ENCODE measurements at regions not wholly inside any gene's neighbourhood (a gene's known extent, or its start where the extent isn't known, plus 50 kb on each side); places are given as distances from the start of the nearest gene placed in this dataset.

- H3K4me1 ChIP-seq (ENCODE audit: control insufficient read depth, insufficient read depth, low read length): no peaks in the 10 kb centered on the region; the same call in 1 of the 2 replicates
- H3K4me3 ChIP-seq (ENCODE audit: low read depth in 2 of 2, low read length in 2 of 2): no peak overlapping the region
- no peak for TF ChIP-seq CTCF (IDR thresholded peaks at IDR 0.05)
- TF ChIP-seq SIN3A (IDR thresholded peaks at IDR 0.05; ENCODE audit: borderline replicate concordance, insufficient read depth, low read depth, low read length): no peak
- no peak for TF ChIP-seq TCF7L2 (IDR thresholded peaks at IDR 0.05; ENCODE audit: low read depth, low read length)
- TF ChIP-seq REST (IDR thresholded peaks at IDR 0.05; ENCODE audit: insufficient read depth in 1 of 2, low read depth in 2 of 2, low read length in 1 of 2): no peak
- TF ChIP-seq POLR2AphosphoS5 (IDR thresholded peaks at IDR 0.05; ENCODE audit: low read depth, low read length): no peak
- H3K27me3 ChIP-seq (ENCODE audit: control insufficient read depth, insufficient read depth, low read length): no peaks in the 10 kb centered on the region
- BruUV-seq (replicated peaks): no TSS peak
- intact Hi-C loops (cut with micrococcal nuclease; ENCODE audit: unreplicated experiment) (no loop called here), in situ Hi-C loops (cut with HindIII; ENCODE audit: low pct_unique_long_range_greater_than_20kb, low sequenced_read_pairs) (no loop called here)
- POLR2A ChIA-PET: interaction anchor here (0.7 kb wide), 1 partner anchor 642 kb away, joined by 11 read pairs; no protein-coding TSS in a partner anchor
- no peaks in the 10 kb centered on the region for H3K9me3 ChIP-seq (ENCODE audit: control insufficient read depth, insufficient read depth, low read depth, low read length)
- ATAC-seq: no peak
- H3K36me3 ChIP-seq (ENCODE audit: control insufficient read depth, insufficient read depth, low read length): no peaks in the 10 kb centered on the region
- no peak for DNase-seq (ENCODE audit: low read depth, low spot score)
- H3K27ac ChIP-seq (ENCODE audit: low read length): no peak overlapping the region
- CTCF ChIA-PET: interaction anchor here (0.5 kb wide), 1 partner anchor 21 kb away, joined by 3 read pairs; no protein-coding TSS in a partner anchor
These were observed 241.4 kb upstream of the SOX4 start for GRCh38 chr6:21352131-21352530.

- no peak for TF ChIP-seq TCF7L2 (IDR thresholded peaks at IDR 0.05; ENCODE audit: low read depth, low read length)
- TF ChIP-seq SIN3A (IDR thresholded peaks at IDR 0.05; ENCODE audit: borderline replicate concordance, insufficient read depth, low read depth, low read length): no peak
- no peak for TF ChIP-seq POLR2AphosphoS5 (IDR thresholded peaks at IDR 0.05; ENCODE audit: low read depth, low read length)
- no peak for TF ChIP-seq REST (IDR thresholded peaks at IDR 0.05; ENCODE audit: insufficient read depth in 1 of 2, low read depth in 2 of 2, low read length in 1 of 2)
- TF ChIP-seq CTCF (IDR thresholded peaks at IDR 0.05): no peak
- ChIA-PET POLR2A (no interaction called here), CTCF (no interaction called here)
- H3K4me3 ChIP-seq (ENCODE audit: low read depth in 2 of 2, low read length in 2 of 2): no peak overlapping the region
- no peaks in the 10 kb centered on the region for H3K9me3 ChIP-seq (ENCODE audit: control insufficient read depth, insufficient read depth, low read depth, low read length)
- intact Hi-C loops (cut with micrococcal nuclease; ENCODE audit: unreplicated experiment): no loop called here
- H3K27me3 ChIP-seq (ENCODE audit: control insufficient read depth, insufficient read depth, low read length): no peaks in the 10 kb centered on the region
- H3K36me3 ChIP-seq (ENCODE audit: control insufficient read depth, insufficient read depth, low read length): no peaks in the 10 kb centered on the region
- no TSS peak for BruUV-seq (replicated peaks)
- in situ Hi-C loops (cut with HindIII; ENCODE audit: low pct_unique_long_range_greater_than_20kb, low sequenced_read_pairs): no loop called here
- DNase-seq (ENCODE audit: low read depth, low spot score): no peak
- H3K4me1 ChIP-seq (ENCODE audit: control insufficient read depth, insufficient read depth, low read length): no peaks in the 10 kb centered on the region
- ATAC-seq: no peak
- no peak overlapping the region for H3K27ac ChIP-seq (ENCODE audit: low read length)
These were observed 238.7 kb upstream of the SOX4 start for GRCh38 chr6:21354805-21355238.
